Vagina (tissue), 2 donors: ENCODE measurements at regions not wholly inside any gene's neighbourhood (a gene's known extent, or its start where the extent isn't known, plus 50 kb on each side); places are given as distances from the start of the nearest gene placed in this dataset.

ENCODE experiments used
- DNase-seq, 2 donors: peaks; one replicate each; pipeline ENCODE4 v3.0.0-alpha.2; 2017; ENCODE audit errors: extremely low spot score in 2 of 2
- H3K27ac ChIP-seq: fragments of 200-600 bp; sonication (generic); one replicate; pipeline ENCODE4 v1.5.1; 2019
- H3K27me3 ChIP-seq: fragments of 200-600 bp; sonication (generic); one replicate; pipeline ENCODE4 v1.5.1; 2019
- H3K36me3 ChIP-seq, 2 donors: fragments of 200-600 bp; sonication (generic); one replicate each; pipeline ENCODE4 v1.5.1; 2017 to 2019
- H3K4me1 ChIP-seq: fragments of 200-600 bp; sonication (generic); one replicate; pipeline ENCODE4 v1.5.1; 2019
- H3K4me3 ChIP-seq, 2 donors: fragments of 200-600 bp; sonication (generic); 1 replicate in 1 of 2; 2 replicates in 1 of 2; pipeline ENCODE4 v1.5.1; 2016 to 2019
- H3K9me3 ChIP-seq: fragments of 200-600 bp; sonication (generic); one replicate; pipeline ENCODE4 v1.5.1; 2019
- POLR2A ChIP-seq, 2 donors: fragments of 450-650 bp; IDR thresholded peaks; one replicate each; pipeline ENCODE4 v1.6.1; 2017; ENCODE audit warnings: antibody characterized with exemption in 2 of 2, mild to moderate bottlenecking in 2 of 2, moderate library complexity in 2 of 2
- POLR2AphosphoS5 ChIP-seq, 2 donors: sonication (generic); formaldehyde crosslinking; IDR thresholded peaks; one replicate each; pipeline ENCODE4 v1.9.0; 2017; ENCODE audit warnings: antibody characterized with exemption in 2 of 2, mild to moderate bottlenecking in 2 of 2, low read depth in 1 of 2; ENCODE audit not compliant: insufficient read depth in 1 of 2
- intact Hi-C: fragments of 100-400 bp; cut with DNase I; formaldehyde crosslinking; loops from one replicate; pipeline ENCODE4 v1.15.1; 2023
- TF ChIP-seq, protein P1 (sequence below), 3 experiments: fragments of 450-650 bp in 2 of 3; fragments of 200-600 bp in 1 of 3; sonication (generic) in 1 of 3; IDR thresholded peaks; one replicate each; pipeline ENCODE4 v1.5.1; 2017 to 2019; ENCODE audit warnings: antibody characterized with exemption in 3 of 3, mild to moderate bottlenecking in 2 of 3, moderate library complexity in 2 of 3

DNA sequence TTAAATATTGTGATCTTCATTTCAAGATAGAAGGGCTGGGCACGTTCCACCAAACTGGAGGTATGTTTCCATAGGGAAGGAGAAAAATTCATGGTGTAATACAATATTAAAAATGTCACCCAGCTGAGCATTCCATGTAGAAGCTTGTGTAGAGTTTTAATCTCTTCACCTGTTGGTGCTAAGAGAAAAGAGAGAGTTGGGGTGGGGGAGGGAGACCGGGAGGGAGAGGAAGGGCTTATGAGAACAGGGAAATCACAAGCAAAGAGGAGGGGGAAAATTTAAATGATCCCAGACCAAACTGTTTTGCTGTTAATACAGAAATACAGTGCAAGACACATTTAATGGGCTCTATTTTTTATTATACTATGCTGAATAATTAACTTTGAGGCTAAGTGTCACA lies 345.8 kb downstream of the ZNF536 start:
- no peaks in the 10 kb centered on the region for H3K36me3 ChIP-seq
- no peaks in the 10 kb centered on the region for H3K27me3 ChIP-seq
- DNase-seq, result no peak
- peaks cover 15% of the 10 kb centered on the region for H3K4me1 ChIP-seq
- intact Hi-C loops, result no loop called here
- no peaks in the 10 kb centered on the region for H3K9me3 ChIP-seq
- H3K4me3 ChIP-seq, result no peak overlapping the region
- TF ChIP-seq POLR2AphosphoS5 (IDR thresholded peaks at IDR 0.05; ENCODE audit: insufficient read depth in 1 of 2, low read depth in 1 of 2) (no peak), POLR2A (IDR thresholded peaks at IDR 0.05) (no peak)
- TF ChIP-seq, protein P1, sequence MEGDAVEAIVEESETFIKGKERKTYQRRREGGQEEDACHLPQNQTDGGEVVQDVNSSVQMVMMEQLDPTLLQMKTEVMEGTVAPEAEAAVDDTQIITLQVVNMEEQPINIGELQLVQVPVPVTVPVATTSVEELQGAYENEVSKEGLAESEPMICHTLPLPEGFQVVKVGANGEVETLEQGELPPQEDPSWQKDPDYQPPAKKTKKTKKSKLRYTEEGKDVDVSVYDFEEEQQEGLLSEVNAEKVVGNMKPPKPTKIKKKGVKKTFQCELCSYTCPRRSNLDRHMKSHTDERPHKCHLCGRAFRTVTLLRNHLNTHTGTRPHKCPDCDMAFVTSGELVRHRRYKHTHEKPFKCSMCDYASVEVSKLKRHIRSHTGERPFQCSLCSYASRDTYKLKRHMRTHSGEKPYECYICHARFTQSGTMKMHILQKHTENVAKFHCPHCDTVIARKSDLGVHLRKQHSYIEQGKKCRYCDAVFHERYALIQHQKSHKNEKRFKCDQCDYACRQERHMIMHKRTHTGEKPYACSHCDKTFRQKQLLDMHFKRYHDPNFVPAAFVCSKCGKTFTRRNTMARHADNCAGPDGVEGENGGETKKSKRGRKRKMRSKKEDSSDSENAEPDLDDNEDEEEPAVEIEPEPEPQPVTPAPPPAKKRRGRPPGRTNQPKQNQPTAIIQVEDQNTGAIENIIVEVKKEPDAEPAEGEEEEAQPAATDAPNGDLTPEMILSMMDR (IDR thresholded peaks at IDR 0.05), result no peak
- no peak overlapping the region for H3K27ac ChIP-seq

DNA sequence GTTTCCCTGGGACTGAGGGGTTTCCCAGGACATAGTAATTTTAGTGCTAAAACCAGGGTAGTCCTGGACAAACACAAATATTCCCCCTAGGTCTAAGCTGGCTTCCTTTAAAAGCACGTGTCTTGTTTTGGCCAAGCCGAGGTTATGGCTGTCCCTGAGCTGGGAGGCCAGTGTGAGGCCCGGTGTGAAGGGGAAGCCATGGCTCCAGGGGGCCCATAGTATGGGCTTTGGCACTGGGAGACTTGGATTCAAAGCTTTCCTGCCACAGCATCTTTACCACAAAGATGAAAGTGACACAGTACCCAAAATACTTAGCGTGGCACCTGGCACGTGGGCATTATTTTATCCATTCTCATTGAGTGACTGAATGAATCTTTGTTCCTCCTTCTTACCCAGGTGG lies 345.2 kb downstream of the ZNF536 start:
- no peak overlapping the region for H3K27ac ChIP-seq
- TF ChIP-seq, protein P1 (IDR thresholded peaks at IDR 0.05), result no peak
- TF ChIP-seq POLR2AphosphoS5 (IDR thresholded peaks at IDR 0.05; ENCODE audit: insufficient read depth in 1 of 2, low read depth in 1 of 2) (no peak), POLR2A (IDR thresholded peaks at IDR 0.05) (no peak)
- H3K9me3 ChIP-seq, result no peaks in the 10 kb centered on the region
- H3K27me3 ChIP-seq, result no peaks in the 10 kb centered on the region
- H3K4me3 ChIP-seq, result no peak overlapping the region
- intact Hi-C loops, result no loop called here
- no peaks in the 10 kb centered on the region for H3K36me3 ChIP-seq
- H3K4me1 ChIP-seq, result peaks cover 15% of the 10 kb centered on the region
- DNase-seq, result no peak

DNA sequence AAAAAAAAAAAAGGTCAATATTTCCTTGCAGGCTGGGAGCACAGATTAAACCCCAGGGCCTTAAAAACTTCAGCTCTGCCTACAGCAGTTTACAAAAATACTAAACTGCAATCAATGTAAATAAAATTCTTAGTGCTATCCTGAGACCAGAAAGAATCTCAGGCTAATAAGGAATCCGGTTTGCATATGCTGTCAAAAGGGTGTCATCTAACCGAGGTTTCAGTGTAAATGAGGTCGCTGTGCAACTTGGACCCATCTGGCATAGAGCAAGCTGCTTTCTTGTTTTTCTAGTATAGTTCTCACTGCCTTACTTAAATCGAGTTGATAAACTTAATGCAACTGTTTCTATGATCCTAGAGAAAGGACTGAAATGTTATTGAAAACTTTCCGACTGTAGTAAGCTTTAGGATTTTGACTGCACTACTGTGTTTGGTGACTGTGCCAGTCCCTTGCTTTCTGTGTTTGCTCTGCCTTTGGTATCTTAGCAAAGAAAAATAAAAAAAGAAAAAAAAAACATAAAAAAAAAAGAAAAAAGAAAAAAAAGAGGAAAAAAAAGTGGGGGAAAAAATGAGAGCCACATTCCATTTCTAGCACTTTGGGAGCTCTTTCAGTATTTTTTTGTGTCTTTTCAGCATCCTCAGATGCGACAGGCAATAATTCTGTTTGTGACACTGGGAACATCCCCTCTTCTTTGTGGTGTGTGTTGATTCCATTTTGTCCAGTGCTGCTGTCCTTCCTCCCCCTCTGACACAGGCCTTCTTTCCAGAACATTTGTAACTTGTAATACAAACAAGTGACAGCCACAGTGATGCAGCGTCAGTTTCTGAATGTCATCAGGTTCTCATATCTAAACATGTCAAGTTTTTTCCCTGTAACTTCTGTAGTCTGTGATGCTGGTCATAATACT lies 340.5 kb downstream of the ZNF536 start:
- no peak for DNase-seq
- Histone ChIP-seq H3K4me3 (no peak overlapping the region), H3K27ac (no peak overlapping the region), H3K36me3 (no peaks in the 10 kb centered on the region), H3K9me3 (no peaks in the 10 kb centered on the region), H3K4me1 (no peaks in the 10 kb centered on the region), H3K27me3 (no peaks in the 10 kb centered on the region)
- no peak for TF ChIP-seq POLR2A (IDR thresholded peaks at IDR 0.05)
- TF ChIP-seq POLR2AphosphoS5 (IDR thresholded peaks at IDR 0.05; ENCODE audit: insufficient read depth in 1 of 2, low read depth in 1 of 2), result no peak
- TF ChIP-seq, protein P1 (IDR thresholded peaks at IDR 0.05), result no peak
- intact Hi-C loops, result no loop called here

DNA sequence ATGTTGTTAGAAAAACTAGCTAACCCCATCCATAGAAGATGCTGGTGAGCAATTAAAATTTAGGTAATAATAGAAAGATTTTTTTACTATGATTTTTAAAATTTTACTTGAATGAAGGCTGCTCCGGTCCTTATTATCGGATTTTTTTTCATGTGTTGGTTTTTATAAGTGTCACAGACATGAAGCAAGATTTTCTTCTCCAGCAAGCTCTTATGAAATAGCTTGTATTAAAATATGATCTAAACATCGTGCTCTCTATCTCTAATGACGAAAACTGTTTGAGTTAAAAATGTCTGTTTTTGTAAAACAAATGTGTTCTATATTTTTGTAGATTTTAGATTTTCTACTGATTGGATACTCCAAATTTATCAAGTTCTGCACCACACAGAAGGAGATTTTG lies 339.6 kb downstream of the ZNF536 start:
- no peak for TF ChIP-seq POLR2A (IDR thresholded peaks at IDR 0.05)
- TF ChIP-seq, protein P1 (IDR thresholded peaks at IDR 0.05), result no peak
- TF ChIP-seq POLR2AphosphoS5 (IDR thresholded peaks at IDR 0.05; ENCODE audit: insufficient read depth in 1 of 2, low read depth in 1 of 2), result no peak
- no peaks in the 10 kb centered on the region for H3K36me3 ChIP-seq
- H3K4me3 ChIP-seq, result no peak overlapping the region
- no peaks in the 10 kb centered on the region for H3K4me1 ChIP-seq
- intact Hi-C loops, result no loop called here
- no peaks in the 10 kb centered on the region for H3K9me3 ChIP-seq
- H3K27me3 ChIP-seq, result no peaks in the 10 kb centered on the region
- no peak for DNase-seq
- no peak overlapping the region for H3K27ac ChIP-seq

DNA sequence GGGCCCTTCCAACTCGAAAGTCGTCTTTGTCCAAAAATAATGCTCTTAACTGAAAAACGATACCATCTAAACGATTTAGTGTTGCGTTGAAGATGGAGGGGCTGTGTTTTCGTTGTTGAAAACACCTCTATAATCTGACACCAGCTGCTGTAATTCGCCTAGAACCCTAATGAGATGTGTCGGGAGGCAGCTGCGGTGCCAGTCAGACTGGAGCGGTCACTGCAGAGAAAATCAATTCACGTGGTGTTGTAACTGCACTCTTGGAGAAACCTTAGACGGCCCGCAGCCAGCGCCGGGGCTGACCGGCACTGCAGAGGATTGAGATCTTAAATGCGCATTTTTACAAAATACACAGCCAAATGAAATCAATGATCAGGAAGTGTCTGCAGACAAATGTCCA lies 339.1 kb downstream of the ZNF536 start:
- no peaks in the 10 kb centered on the region for H3K27me3 ChIP-seq
- no peak overlapping the region for H3K27ac ChIP-seq
- H3K9me3 ChIP-seq, result no peaks in the 10 kb centered on the region
- no peak overlapping the region for H3K4me3 ChIP-seq
- no peak for TF ChIP-seq POLR2A (IDR thresholded peaks at IDR 0.05)
- no peak for TF ChIP-seq POLR2AphosphoS5 (IDR thresholded peaks at IDR 0.05; ENCODE audit: insufficient read depth in 1 of 2, low read depth in 1 of 2)
- TF ChIP-seq, protein P1 (IDR thresholded peaks at IDR 0.05), result no peak
- intact Hi-C loops, result no loop called here
- no peaks in the 10 kb centered on the region for H3K36me3 ChIP-seq
- H3K4me1 ChIP-seq, result no peaks in the 10 kb centered on the region
- no peak for DNase-seq
